Central memory CD8-positive, alpha-beta T cell (primary cell): ENCODE measurements at regions not wholly inside any gene's neighbourhood (a gene's known extent, or its start where the extent isn't known, plus 50 kb on each side); places are given as distances from the start of the nearest gene placed in this dataset.
"Not testable (repeated sequence)": the region's sequence is repeated elsewhere in the genome, so short reads cannot be mapped to it uniquely, and the experiment has no call there.

Source experiments
- ATAC-seq: fragments of 150-1000 bp; cut with Tn5 transposase; replicated peaks from 2 replicates; pipeline ENCODE4 v1.10.0; 2022; ENCODE audit warnings: mild to moderate bottlenecking, moderate FRiP score, moderate number of reproducible peaks; ENCODE audit not compliant: poor library complexity, severe bottlenecking; ENCODE audit errors: extremely low read depth
- DNase-seq, 2 donors: peaks; one replicate each; pipeline ENCODE4 v3.0.0; 2021; ENCODE audit warnings: low spot score in 2 of 2
- H3K27ac Mint-ChIP-seq: one replicate; pipeline ENCODE4 v1.8.0; 2022; ENCODE audit warnings: low read depth, mild to moderate bottlenecking, moderate library complexity, mixed read lengths
- H3K27me3 Mint-ChIP-seq: one replicate; pipeline ENCODE4 v1.8.0; 2022; ENCODE audit warnings: mixed read lengths
- H3K36me3 Mint-ChIP-seq: one replicate; pipeline ENCODE4 v1.8.0; 2022; ENCODE audit warnings: mild to moderate bottlenecking, moderate library complexity, mixed read lengths; ENCODE audit not compliant: insufficient read depth
- H3K4me1 Mint-ChIP-seq: one replicate; pipeline ENCODE4 v1.8.0; 2022; ENCODE audit warnings: mixed read lengths
- H3K4me3 Mint-ChIP-seq: one replicate; pipeline ENCODE4 v1.8.0; 2022; ENCODE audit warnings: mild to moderate bottlenecking, moderate library complexity, mixed read lengths
- H3K9me3 Mint-ChIP-seq: one replicate; pipeline ENCODE4 v1.8.0; 2022; ENCODE audit warnings: mixed read lengths

- not testable (repeated sequence) for ATAC-seq, H3K36me3 Mint-ChIP-seq, DNase-seq, H3K4me1 Mint-ChIP-seq, H3K27ac Mint-ChIP-seq, H3K4me3 Mint-ChIP-seq, H3K27me3 Mint-ChIP-seq
- peaks cover 46% of the 10 kb centered on the region for H3K9me3 Mint-ChIP-seq
These were observed 98.9 kb upstream of the BCHE start for GRCh38 chr3:165936081-165936480.

GRCh38 chr3:165924301-165924791 lies 87.1 kb upstream of the BCHE start:
- not testable (repeated sequence) for H3K36me3 Mint-ChIP-seq, ATAC-seq

GRCh38 chr3:165920984-165921383 lies 83.8 kb upstream of the BCHE start:
- H3K4me1 Mint-ChIP-seq, result no peaks in the 10 kb centered on the region
- no peak for DNase-seq
- H3K36me3 Mint-ChIP-seq, result no peaks in the 10 kb centered on the region
- no peak overlapping the region for H3K4me3 Mint-ChIP-seq
- no peak for ATAC-seq
- H3K27ac Mint-ChIP-seq, result no peak overlapping the region
- peaks cover 9% of the 10 kb centered on the region for H3K9me3 Mint-ChIP-seq
- H3K27me3 Mint-ChIP-seq, result no peaks in the 10 kb centered on the region

More at GRCh38 chr3:165924301-165924791, 87.1 kb upstream of the BCHE start:
- not testable (repeated sequence) for DNase-seq, H3K4me1 Mint-ChIP-seq, H3K4me3 Mint-ChIP-seq, H3K27me3 Mint-ChIP-seq, H3K27ac Mint-ChIP-seq
- peaks cover 12% of the 10 kb centered on the region for H3K9me3 Mint-ChIP-seq

- H3K27me3 Mint-ChIP-seq, result no peaks in the 10 kb centered on the region
- no peak overlapping the region for H3K4me3 Mint-ChIP-seq
- H3K36me3 Mint-ChIP-seq, result no peaks in the 10 kb centered on the region
- H3K4me1 Mint-ChIP-seq, result no peaks in the 10 kb centered on the region
- no peak overlapping the region for H3K27ac Mint-ChIP-seq
- no peak for DNase-seq
- no peak for ATAC-seq
- peaks cover 9% of the 10 kb centered on the region for H3K9me3 Mint-ChIP-seq
These were observed 82.1 kb upstream of the BCHE start for GRCh38 chr3:165919284-165919683.

- no peak for DNase-seq
- Mint-ChIP-seq H3K4me1 (no peaks in the 10 kb centered on the region), H3K4me3 (no peak overlapping the region), H3K36me3 (no peaks in the 10 kb centered on the region), H3K9me3 (peaks cover 9% of the 10 kb centered on the region), H3K27ac (no peak overlapping the region), H3K27me3 (no peaks in the 10 kb centered on the region)
- ATAC-seq, result no peak
These were observed 81.4 kb upstream of the BCHE start for GRCh38 chr3:165918657-165918979.

- not testable (repeated sequence) for H3K4me3 Mint-ChIP-seq, ATAC-seq, H3K27ac Mint-ChIP-seq, H3K27me3 Mint-ChIP-seq, H3K36me3 Mint-ChIP-seq, DNase-seq, H3K4me1 Mint-ChIP-seq
- peaks cover 11% of the 10 kb centered on the region for H3K9me3 Mint-ChIP-seq
These were observed 80.9 kb upstream of the BCHE start for GRCh38 chr3:165917938-165918656.

- DNase-seq, H3K27ac Mint-ChIP-seq, H3K4me1 Mint-ChIP-seq, ATAC-seq, H3K4me3 Mint-ChIP-seq, H3K27me3 Mint-ChIP-seq, H3K36me3 Mint-ChIP-seq: not testable (repeated sequence)
- H3K9me3 Mint-ChIP-seq, result peaks cover 15% of the 10 kb centered on the region
These were observed 77.9 kb upstream of the BCHE start for GRCh38 chr3:165915104-165915503.

- peaks cover 24% of the 10 kb centered on the region for H3K9me3 Mint-ChIP-seq
- DNase-seq, result no peak
- ATAC-seq, result no peak
- H3K4me3 Mint-ChIP-seq, result no peak overlapping the region
- H3K27me3 Mint-ChIP-seq, result no peaks in the 10 kb centered on the region
- H3K36me3 Mint-ChIP-seq, result no peaks in the 10 kb centered on the region
- H3K4me1 Mint-ChIP-seq, result no peaks in the 10 kb centered on the region
- H3K27ac Mint-ChIP-seq, result no peak overlapping the region
These were observed 66.8 kb upstream of the BCHE start for GRCh38 chr3:165903885-165904630.

- H3K36me3 Mint-ChIP-seq, result peaks cover 2% of the 10 kb centered on the region
- no peaks in the 10 kb centered on the region for H3K4me1 Mint-ChIP-seq
- H3K9me3 Mint-ChIP-seq, result peaks cover 27% of the 10 kb centered on the region
- no peak overlapping the region for H3K27ac Mint-ChIP-seq
- no peak overlapping the region for H3K4me3 Mint-ChIP-seq
- no peaks in the 10 kb centered on the region for H3K27me3 Mint-ChIP-seq
- ATAC-seq, result no peak
- DNase-seq, result no peak
These were observed 61.8 kb upstream of the BCHE start for GRCh38 chr3:165899066-165899465.

- Mint-ChIP-seq H3K27me3 (no peaks in the 10 kb centered on the region), H3K9me3 (peaks cover 16% of the 10 kb centered on the region), H3K27ac (no peak overlapping the region), H3K36me3 (peaks cover 2% of the 10 kb centered on the region), H3K4me1 (no peaks in the 10 kb centered on the region), H3K4me3 (no peak overlapping the region)
- DNase-seq, result no peak
- ATAC-seq, result no peak
These were observed 59.9 kb upstream of the BCHE start for GRCh38 chr3:165897137-165897536.

- H3K4me1 Mint-ChIP-seq, result no peaks in the 10 kb centered on the region
- DNase-seq, result no peak
These were observed 58.7 kb upstream of the BCHE start for GRCh38 chr3:165895919-165896318.

GRCh38 chr3:165892565-165892964 lies 55.3 kb upstream of the BCHE start:
- no peaks in the 10 kb centered on the region for H3K4me1 Mint-ChIP-seq
- no peaks in the 10 kb centered on the region for H3K27me3 Mint-ChIP-seq
- DNase-seq (no peak), ATAC-seq (no peak)
- peaks cover 6% of the 10 kb centered on the region for H3K9me3 Mint-ChIP-seq
- no peak overlapping the region for H3K27ac Mint-ChIP-seq
- peaks cover 2% of the 10 kb centered on the region for H3K36me3 Mint-ChIP-seq
- H3K4me3 Mint-ChIP-seq, result no peak overlapping the region

More at GRCh38 chr3:165895919-165896318, 58.7 kb upstream of the BCHE start:
- Mint-ChIP-seq H3K9me3 (peaks cover 16% of the 10 kb centered on the region), H3K36me3 (peaks cover 2% of the 10 kb centered on the region), H3K4me3 (no peak overlapping the region), H3K27me3 (no peaks in the 10 kb centered on the region), H3K27ac (no peak overlapping the region)
- no peak for ATAC-seq
